HUES6 (cell line): ENCODE measurements at regions not wholly inside any gene's neighbourhood (a gene's known extent, or its start where the extent isn't known, plus 50 kb on each side); places are given as distances from the start of the nearest gene placed in this dataset.

Experiments
- H3K27ac ChIP-seq: 2 replicates; pipeline ENCODE4 v1.7.0; 2013; ENCODE audit warnings: low read depth, mild to moderate bottlenecking, low read length, inconsistent platforms
- H3K27me3 ChIP-seq: 2 replicates; pipeline ENCODE4 v1.6.1; 2013; ENCODE audit warnings: low read length; ENCODE audit not compliant: control insufficient read depth, insufficient read depth
- H3K36me3 ChIP-seq: 2 replicates; pipeline ENCODE4 v1.6.1; 2013; ENCODE audit warnings: low read length; ENCODE audit not compliant: control insufficient read depth, insufficient read depth
- H3K4me1 ChIP-seq: 2 replicates; pipeline ENCODE4 v1.6.1; 2013; ENCODE audit warnings: low read length; ENCODE audit not compliant: control insufficient read depth, insufficient read depth
- H3K4me3 ChIP-seq: 2 replicates; pipeline ENCODE4 v1.5.1; 2013; ENCODE audit warnings: low read depth, low read length
- H3K9ac ChIP-seq: one replicate; pipeline ENCODE4 v1.6.1; 2013; ENCODE audit warnings: mild to moderate bottlenecking, low read length
- H3K9me3 ChIP-seq: 2 replicates; pipeline ENCODE4 v1.6.1; 2013; ENCODE audit warnings: low read depth, low read length; ENCODE audit not compliant: control insufficient read depth, insufficient read depth

- H3K36me3 ChIP-seq: no peaks in the 10 kb centered on the region
- H3K27me3 ChIP-seq: peaks cover 85% of the 10 kb centered on the region
- no peaks in the 10 kb centered on the region for H3K9me3 ChIP-seq
- 0 out of 2 replicates have a peak, but pooled peaks cover 3% of the 10 kb centered on the region for H3K4me1 ChIP-seq
- no peak overlapping the region for H3K27ac ChIP-seq
- H3K4me3 ChIP-seq: no peak overlapping the region
- no peak overlapping the region for H3K9ac ChIP-seq
Measured at GRCh38 chr22:22158207-22158816, 86.3 kb upstream of the VPREB1 start.

DNA sequence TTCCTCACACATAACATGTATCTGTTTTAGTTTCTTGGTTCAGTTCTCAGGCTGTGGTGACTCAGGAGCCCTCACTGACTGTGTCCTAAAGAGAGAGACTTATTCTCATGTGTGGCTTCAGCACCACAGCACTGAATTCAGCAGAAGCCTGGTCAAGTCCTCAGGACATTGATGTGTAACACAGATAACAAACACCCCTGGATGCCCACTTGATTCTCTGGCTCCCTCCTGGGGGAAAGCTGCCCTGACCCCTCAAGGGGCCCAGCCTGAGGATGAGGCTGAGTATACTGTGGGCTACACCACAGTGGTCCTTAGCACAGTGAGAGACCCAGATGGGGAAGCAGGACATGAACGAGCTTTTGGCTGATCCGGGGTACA lies 87.2 kb upstream of the VPREB1 start:
- H3K36me3 ChIP-seq: no peaks in the 10 kb centered on the region
- no peak overlapping the region for H3K4me3 ChIP-seq
- H3K9me3 ChIP-seq: no peaks in the 10 kb centered on the region
- peaks cover 85% of the 10 kb centered on the region for H3K27me3 ChIP-seq
- H3K4me1 ChIP-seq: 0 out of 2 replicates have a peak, but pooled peaks cover 3% of the 10 kb centered on the region
- H3K27ac ChIP-seq: no peak overlapping the region
- no peak overlapping the region for H3K9ac ChIP-seq

- 0 out of 2 replicates have a peak, but pooled peaks cover 3% of the 10 kb centered on the region for H3K4me1 ChIP-seq
- no peak overlapping the region for H3K27ac ChIP-seq
- H3K4me3 ChIP-seq: no peak overlapping the region
- no peaks in the 10 kb centered on the region for H3K36me3 ChIP-seq
- H3K9me3 ChIP-seq: no peaks in the 10 kb centered on the region
- H3K27me3 ChIP-seq: peaks cover 85% of the 10 kb centered on the region
- H3K9ac ChIP-seq: no peak overlapping the region
Measured at GRCh38 chr22:22156716-22157347, 87.8 kb upstream of the VPREB1 start.

DNA sequence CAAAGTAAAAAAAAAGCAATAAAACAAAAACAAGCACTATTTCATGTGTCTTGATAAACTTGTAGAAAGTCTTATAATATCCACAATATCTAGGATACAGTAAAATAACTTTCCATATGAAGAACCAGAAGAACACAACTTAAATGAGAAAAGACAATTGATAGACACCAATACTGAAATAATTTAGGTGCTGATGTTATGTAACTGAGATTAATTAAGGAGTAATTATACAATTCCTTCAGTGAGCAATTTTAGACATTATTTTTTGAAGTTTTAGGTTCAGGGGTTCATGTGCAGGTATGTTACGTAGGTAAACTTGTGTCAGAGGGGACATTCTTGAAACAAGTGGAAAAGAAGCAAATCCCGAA lies 88.3 kb upstream of the VPREB1 start:
- Histone ChIP-seq H3K27ac (no peak overlapping the region), H3K4me3 (no peak overlapping the region), H3K36me3 (no peaks in the 10 kb centered on the region), H3K9ac (no peak overlapping the region), H3K4me1 (0 out of 2 replicates have a peak, but pooled peaks cover 3% of the 10 kb centered on the region), H3K27me3 (peaks cover 87% of the 10 kb centered on the region), H3K9me3 (no peaks in the 10 kb centered on the region)

- Histone ChIP-seq H3K36me3 (no peaks in the 10 kb centered on the region), H3K9ac (no peak overlapping the region), H3K27me3 (peaks cover 94% of the 10 kb centered on the region), H3K27ac (no peak overlapping the region), H3K9me3 (no peaks in the 10 kb centered on the region), H3K4me1 (0 out of 2 replicates have a peak, but pooled peaks cover 3% of the 10 kb centered on the region), H3K4me3 (no peak overlapping the region)
Measured at GRCh38 chr22:22155607-22156006, 89.0 kb upstream of the VPREB1 start.

DNA sequence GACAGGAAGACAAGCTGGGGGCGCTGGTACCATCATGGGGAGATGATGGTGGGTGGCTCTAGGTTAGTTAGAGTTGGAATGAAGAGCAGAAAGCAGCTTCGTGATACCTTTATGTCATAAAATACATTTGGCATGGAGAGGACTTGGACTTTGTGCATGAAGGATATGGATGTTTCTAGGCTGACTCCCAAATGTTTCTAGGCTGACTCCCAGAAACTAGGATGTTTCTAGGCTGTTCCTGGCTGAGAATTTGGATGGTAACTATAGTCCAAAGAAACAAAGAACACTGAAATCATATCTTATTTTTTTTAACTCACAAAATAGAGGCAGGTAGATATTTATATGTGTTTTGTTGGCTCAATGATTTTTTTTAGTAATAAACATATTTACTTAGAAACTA lies 89.4 kb upstream of the VPREB1 start:
- peaks cover 99% of the 10 kb centered on the region for H3K27me3 ChIP-seq
- H3K4me3 ChIP-seq: no peak overlapping the region
- 0 out of 2 replicates have a peak, but pooled peaks cover 3% of the 10 kb centered on the region for H3K4me1 ChIP-seq
- no peaks in the 10 kb centered on the region for H3K9me3 ChIP-seq
- H3K36me3 ChIP-seq: no peaks in the 10 kb centered on the region
- no peak overlapping the region for H3K9ac ChIP-seq
- no peak overlapping the region for H3K27ac ChIP-seq

GRCh38 chr22:22154040-22154439 lies 90.5 kb upstream of the VPREB1 start:
- Histone ChIP-seq H3K27ac (no peak overlapping the region), H3K4me3 (no peak overlapping the region), H3K4me1 (0 out of 2 replicates have a peak, but pooled peaks cover 3% of the 10 kb centered on the region), H3K9ac (no peak overlapping the region), H3K9me3 (no peaks in the 10 kb centered on the region), H3K27me3 (peaks cover 100% of the 10 kb centered on the region), H3K36me3 (no peaks in the 10 kb centered on the region)

- H3K27me3 ChIP-seq: peaks cover 100% of the 10 kb centered on the region
- H3K27ac ChIP-seq: no peak overlapping the region
- H3K9ac ChIP-seq: no peak overlapping the region
- no peaks in the 10 kb centered on the region for H3K9me3 ChIP-seq
- H3K4me3 ChIP-seq: no peak overlapping the region
- no peaks in the 10 kb centered on the region for H3K4me1 ChIP-seq
- H3K36me3 ChIP-seq: no peaks in the 10 kb centered on the region
Measured at GRCh38 chr22:22151308-22151707, 93.3 kb upstream of the VPREB1 start.

DNA sequence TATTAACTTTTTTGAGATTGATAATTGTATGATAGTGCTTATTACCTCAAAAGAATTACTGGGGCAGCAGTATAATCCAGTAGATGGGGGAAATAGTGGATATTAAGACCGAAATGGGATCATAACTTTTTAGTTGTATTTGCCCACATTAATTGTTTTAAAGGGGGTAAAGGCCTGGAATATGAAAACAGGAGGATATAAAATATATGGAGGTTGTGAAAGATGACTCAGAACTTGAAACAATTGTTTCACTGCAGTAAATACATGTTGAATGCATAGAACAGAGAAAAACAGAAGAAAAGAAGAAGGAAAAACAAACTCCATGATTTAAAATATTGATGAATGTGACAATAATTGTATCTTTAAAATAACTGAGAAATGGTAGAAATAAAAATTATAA lies 94.1 kb upstream of the VPREB1 start:
- Histone ChIP-seq H3K9me3 (no peaks in the 10 kb centered on the region), H3K27me3 (peaks cover 100% of the 10 kb centered on the region), H3K27ac (no peak overlapping the region), H3K36me3 (no peaks in the 10 kb centered on the region), H3K4me1 (no peaks in the 10 kb centered on the region), H3K4me3 (no peak overlapping the region), H3K9ac (no peak overlapping the region)

DNA sequence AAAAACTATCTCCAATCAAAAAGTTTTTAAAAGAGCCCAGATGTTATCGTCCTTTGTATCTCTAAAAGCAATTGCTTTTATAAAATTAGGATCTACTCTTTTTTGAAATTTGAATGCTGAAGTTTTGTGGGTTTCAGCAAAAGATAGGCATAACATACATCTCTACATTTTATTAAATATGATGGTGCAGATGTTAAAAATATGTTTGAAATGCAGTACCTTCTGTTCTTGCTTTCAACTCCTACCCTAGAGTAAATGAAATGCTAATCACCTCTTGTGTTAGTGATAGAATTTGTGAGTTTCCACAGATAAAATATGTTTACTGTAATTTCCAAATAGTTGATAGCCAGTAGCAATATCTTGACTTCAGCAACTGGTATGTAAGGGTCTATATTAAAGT lies 95.7 kb upstream of the VPREB1 start:
- H3K36me3 ChIP-seq: no peaks in the 10 kb centered on the region
- no peak overlapping the region for H3K27ac ChIP-seq
- peaks cover 100% of the 10 kb centered on the region for H3K27me3 ChIP-seq
- H3K4me1 ChIP-seq: no peaks in the 10 kb centered on the region
- H3K9ac ChIP-seq: no peak overlapping the region
- H3K9me3 ChIP-seq: no peaks in the 10 kb centered on the region
- H3K4me3 ChIP-seq: no peak overlapping the region

GRCh38 chr22:22144858-22145257 lies 99.7 kb upstream of the VPREB1 start:
- no peaks in the 10 kb centered on the region for H3K36me3 ChIP-seq
- H3K9ac ChIP-seq: no peak overlapping the region
- peaks cover under 1% of the 10 kb centered on the region; the same call in 1 of the 2 replicates for H3K9me3 ChIP-seq
- H3K27me3 ChIP-seq: peaks cover 100% of the 10 kb centered on the region
- H3K4me1 ChIP-seq: peaks cover 10% of the 10 kb centered on the region
- H3K4me3 ChIP-seq: no peak overlapping the region
- no peak overlapping the region for H3K27ac ChIP-seq
